HCT116 (cell line): ENCODE measurements at regions not wholly inside any gene's neighbourhood (a gene's known extent, or its start where the extent isn't known, plus 50 kb on each side); places are given as distances from the start of the nearest gene placed in this dataset.

Experiments
- ATAC-seq: fragments of 200-7000 bp; cut with Tn5 transposase; 2 replicates; pipeline ENCODE4 v1.9.1; 2020; ENCODE audit warnings: mild to moderate bottlenecking, moderate library complexity
- BruUV-seq: library from RNA; stranded (reverse); fragments of 400-500 nt; replicated peaks from 2 replicates; lab custom pipeline; 2021; lab: Mats Ljungman, UMichigan
- CTCF ChIA-PET: fragments of 300-600 bp; sonication (Branson Sonifier 250); formaldehyde crosslinking; loops from one replicate; lab custom pipeline; 2021; ENCODE audit warnings: antibody characterized with exemption; lab: Charles Lee
- POLR2A ChIA-PET: fragments of 300-600, 350-600 bp; sonication (Branson Sonifier 250); formaldehyde crosslinking; loops from one replicate; lab custom pipeline; 2021; ENCODE audit warnings: antibody characterized with exemption; lab: Charles Lee
- RAD21 ChIA-PET, 2 experiments: fragments of 300-600 bp; sonication (Branson Sonifier 250); formaldehyde crosslinking; loops; one replicate each; lab custom pipeline; 2023; ENCODE audit warnings: low total read pairs in 2 of 2; ENCODE audit not compliant: uncharacterized antibody in 2 of 2, unreplicated experiment in 2 of 2, low non-redundant PET in 1 of 2; lab: Charles Lee
- DNase-seq: peaks from one replicate; pipeline ENCODE4 v3.0.0-alpha.2; 2010; ENCODE audit warnings: low read depth, low spot score
- H2AFZ ChIP-seq: fragments of 200-600 bp; shearing (Covaris generic), sonication (generic); 2 replicates; pipeline ENCODE4 v1.6.1; 2017; ENCODE audit warnings: low read depth, mixed run types, mixed read lengths, antibody characterized with exemption, low read length; ENCODE audit not compliant: poor library complexity, severe bottlenecking
- H3K27ac ChIP-seq: 2 replicates; pipeline ENCODE4 v1.5.1; 2012; ENCODE audit warnings: low read depth, low read length
- H3K27me3 ChIP-seq: fragments of 200-600 bp; sonication (generic); 2 replicates; pipeline ENCODE4 v1.6.1; 2016; ENCODE audit warnings: mixed run types, low read length, mixed read lengths; ENCODE audit not compliant: insufficient read depth
- H3K36me3 ChIP-seq, 2 experiments: fragments of 200-500 bp in 1 of 2; fragments of 200-600 bp in 1 of 2; sonication (Bioruptor generic) in 1 of 2; sonication (generic) in 1 of 2; 2 replicates each; pipeline versions ENCODE4 v1.5.1 to v1.6.1; 2014 to 2016; ENCODE audit warnings: low read length in 2 of 2, inconsistent platforms in 1 of 2, mixed read lengths in 1 of 2, mixed run types in 1 of 2; ENCODE audit not compliant: insufficient read depth in 2 of 2, control insufficient read depth in 1 of 2
- H3K4me1 ChIP-seq, 2 experiments: fragments of 200-600 bp in 1 of 2; sonication (generic) in 1 of 2; 2 replicates each; pipeline versions ENCODE4 v1.5.1 to v1.6.1; 2012 to 2017; ENCODE audit warnings: low read length in 2 of 2, inconsistent platforms in 1 of 2, mild to moderate bottlenecking in 1 of 2, mixed read lengths in 1 of 2, mixed run types in 1 of 2, moderate library complexity in 1 of 2; ENCODE audit not compliant: insufficient read depth in 2 of 2, control insufficient read depth in 1 of 2
- H3K4me2 ChIP-seq: fragments of 200-600 bp; sonication (generic); 2 replicates; pipeline ENCODE4 v1.6.1; 2017; ENCODE audit warnings: mixed run types, low read length, mixed read lengths
- H3K4me3 ChIP-seq, 2 experiments: fragments of 200-600 bp in 1 of 2; sonication (generic) in 1 of 2; replicated peaks in 1 of 2; 2 replicates each; pipeline ENCODE4 v1.5.1; 2011 to 2016; ENCODE audit warnings: low read length in 2 of 2, control low read depth in 1 of 2, low read depth in 1 of 2, mild to moderate bottlenecking in 1 of 2, mixed read lengths in 1 of 2, mixed run types in 1 of 2
- H3K79me2 ChIP-seq: fragments of 200-600 bp; sonication (generic); 2 replicates; pipeline ENCODE4 v1.6.1; 2017; ENCODE audit warnings: mild to moderate bottlenecking, mixed run types, low read length, moderate library complexity, mixed read lengths; ENCODE audit not compliant: insufficient read depth
- H3K9ac ChIP-seq: fragments of 200-600 bp; sonication (generic); 2 replicates; pipeline ENCODE4 v1.6.1; 2016; ENCODE audit warnings: low read length, mixed read lengths
- H3K9me2 ChIP-seq: fragments of 200-600 bp; sonication (generic), shearing (Covaris generic); 2 replicates; pipeline ENCODE4 v1.6.1; 2017; ENCODE audit warnings: mixed run types, mild to moderate bottlenecking, moderate library complexity; ENCODE audit not compliant: insufficient read depth
- H3K9me3 ChIP-seq, 2 experiments: fragments of 200-500 bp in 1 of 2; fragments of 200-600 bp in 1 of 2; sonication (Bioruptor generic) in 1 of 2; sonication (generic) in 1 of 2; 2 replicates each; pipeline ENCODE4 v1.6.1; 2014 to 2017; ENCODE audit warnings: low read length in 2 of 2, mixed read lengths in 2 of 2, inconsistent platforms in 1 of 2, low read depth in 1 of 2, mild to moderate bottlenecking in 1 of 2, mixed run types in 1 of 2, moderate library complexity in 1 of 2; ENCODE audit not compliant: control insufficient read depth in 1 of 2, insufficient read depth in 1 of 2
- H4K20me1 ChIP-seq: fragments of 200-600 bp; sonication (generic), shearing (Covaris generic); 2 replicates; pipeline ENCODE4 v1.6.1; 2017; ENCODE audit warnings: mixed run types, mild to moderate bottlenecking, moderate library complexity; ENCODE audit not compliant: insufficient read depth
- CBX3 ChIP-seq: IDR thresholded peaks from 2 replicates; pipeline ENCODE4 v1.6.1; 2012; ENCODE audit warnings: low read depth
- CEBPB ChIP-seq: IDR thresholded peaks from 2 replicates; pipeline ENCODE4 v1.6.1; 2012; ENCODE audit warnings: low read depth
- EGR1 ChIP-seq: IDR thresholded peaks from 2 replicates; pipeline ENCODE4 v1.6.1; 2012; ENCODE audit warnings: low read depth
- ELF1 ChIP-seq: IDR thresholded peaks from 2 replicates; pipeline ENCODE4 v1.6.1; 2012; ENCODE audit warnings: low read depth, borderline replicate concordance
- EZH2 ChIP-seq: fragments of 200-600 bp; sonication (generic); IDR thresholded peaks from 2 replicates; pipeline ENCODE4 v1.6.1; 2017; ENCODE audit warnings: antibody characterized with exemption, mixed run types
- EZH2phosphoT487 ChIP-seq: fragments of 200-600 bp; IDR thresholded peaks from 2 replicates; pipeline ENCODE4 v1.6.1; 2018; ENCODE audit warnings: antibody characterized with exemption, borderline replicate concordance
- JUND ChIP-seq: IDR thresholded peaks from 2 replicates; pipeline ENCODE4 v1.6.1; 2012
- POLR2A ChIP-seq: IDR thresholded peaks from 2 replicates; pipeline ENCODE4 v1.7.0; 2011; ENCODE audit warnings: borderline replicate concordance; ENCODE audit not compliant: insufficient read depth, insufficient read length; ENCODE audit errors: extremely low read depth
- POLR2AphosphoS5 ChIP-seq: IDR thresholded peaks from 2 replicates; pipeline ENCODE4 v1.6.1; 2011; ENCODE audit warnings: mild to moderate bottlenecking, low read depth, low read length, moderate library complexity
- RAD21 ChIP-seq: IDR thresholded peaks from 2 replicates; pipeline ENCODE4 v1.6.1; 2012; ENCODE audit warnings: low read depth, mild to moderate bottlenecking
- SP1 ChIP-seq: IDR thresholded peaks from 2 replicates; pipeline ENCODE4 v1.6.1; 2012; ENCODE audit warnings: low read depth
- SRF ChIP-seq: IDR thresholded peaks from 2 replicates; pipeline ENCODE4 v1.6.1; 2012; ENCODE audit warnings: low read depth
- TCF7L2 ChIP-seq: IDR thresholded peaks from 2 replicates; pipeline ENCODE4 v1.7.0; 2011; ENCODE audit warnings: borderline replicate concordance, inconsistent platforms; ENCODE audit not compliant: insufficient read depth, insufficient read length; ENCODE audit errors: extremely low read depth
- YY1 ChIP-seq: IDR thresholded peaks from 2 replicates; pipeline ENCODE4 v1.6.1; 2011; ENCODE audit warnings: low read length, low read depth, moderate library complexity, mild to moderate bottlenecking; ENCODE audit not compliant: insufficient replicate concordance; ENCODE audit errors: extremely low read depth
- ZFX ChIP-seq: fragments of 450-650 bp; IDR thresholded peaks from 2 replicates; pipeline ENCODE4 v1.6.1; 2017
- ZNF274 ChIP-seq: fragments of 200-500 bp; sonication (Bioruptor generic); IDR thresholded peaks from 2 replicates; pipeline ENCODE4 v1.6.1; 2014; ENCODE audit warnings: mild to moderate bottlenecking, low read depth, low read length, inconsistent platforms
- intact Hi-C: fragments of 100-400 bp; cut with micrococcal nuclease; formaldehyde crosslinking; loops from 2 replicates; pipeline ENCODE4 v1.10.0; 2022
- TF ChIP-seq, protein P1 (sequence below): IDR thresholded peaks from 2 replicates; pipeline ENCODE4 v1.6.1; 2012; ENCODE audit warnings: low read depth
- TF ChIP-seq, protein P2 (sequence below): IDR thresholded peaks from 2 replicates; pipeline ENCODE4 v1.6.1; 2011; ENCODE audit warnings: mild to moderate bottlenecking, low read length, moderate library complexity; ENCODE audit not compliant: insufficient replicate concordance; ENCODE audit errors: extremely low read depth
- TF ChIP-seq, protein P3 (sequence below), 3 experiments: fragments of 200-600 bp in 1 of 3; sonication (generic) in 1 of 3; IDR thresholded peaks in 2 of 3; conservative IDR thresholded peaks in 1 of 3; 2 replicates each; pipeline ENCODE4 v1.5.1; 2012 to 2017; ENCODE audit warnings: low read depth in 2 of 3, low read length in 2 of 3, antibody characterized with exemption in 1 of 3, borderline replicate concordance in 1 of 3, control low read depth in 1 of 3, mild to moderate bottlenecking in 1 of 3, mixed read lengths in 1 of 3, mixed run types in 1 of 3, moderate library complexity in 1 of 3; ENCODE audit not compliant: insufficient read depth in 1 of 3
- TF ChIP-seq, protein P4 (sequence below): IDR thresholded peaks from 2 replicates; pipeline ENCODE4 v1.6.1; 2012

DNA sequence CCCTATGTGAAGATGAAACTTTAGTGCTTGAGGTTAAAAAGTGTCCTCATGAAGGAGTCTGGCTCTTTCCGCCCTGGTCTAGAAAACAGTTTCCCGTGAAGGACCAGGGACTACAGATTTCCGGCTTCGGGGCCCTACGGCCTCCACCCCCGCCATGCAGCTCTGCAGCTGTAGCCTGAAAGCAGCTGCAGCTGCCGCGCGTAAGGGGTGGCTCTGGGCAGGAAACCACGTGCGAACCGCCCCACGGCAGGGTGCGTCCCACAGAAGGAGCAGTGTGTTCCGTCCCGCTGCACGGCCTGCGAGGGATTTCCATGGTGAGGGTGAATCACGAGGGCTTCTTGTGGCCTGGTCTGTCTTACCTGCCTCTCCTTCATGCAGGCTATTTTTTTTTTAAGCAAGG, 117.0 kb downstream of the ERMARD start:
- no peak for ATAC-seq
- intact Hi-C loops, result no loop called here
- H3K79me2 ChIP-seq, result no peaks in the 10 kb centered on the region
- TF ChIP-seq ELF1 (no peak), EGR1 (no peak), SP1 (no peak), RAD21 (no peak), CEBPB (no peak), JUND (no peak), SRF (no peak), POLR2AphosphoS5 (no peak), YY1 (no peak), EZH2phosphoT487 (no peak), POLR2A (no peak), CBX3 (no peak), TCF7L2 (no peak), EZH2 (no peak), ZNF274 (no peak), ZFX (no peak)
- TF ChIP-seq, protein P1, sequence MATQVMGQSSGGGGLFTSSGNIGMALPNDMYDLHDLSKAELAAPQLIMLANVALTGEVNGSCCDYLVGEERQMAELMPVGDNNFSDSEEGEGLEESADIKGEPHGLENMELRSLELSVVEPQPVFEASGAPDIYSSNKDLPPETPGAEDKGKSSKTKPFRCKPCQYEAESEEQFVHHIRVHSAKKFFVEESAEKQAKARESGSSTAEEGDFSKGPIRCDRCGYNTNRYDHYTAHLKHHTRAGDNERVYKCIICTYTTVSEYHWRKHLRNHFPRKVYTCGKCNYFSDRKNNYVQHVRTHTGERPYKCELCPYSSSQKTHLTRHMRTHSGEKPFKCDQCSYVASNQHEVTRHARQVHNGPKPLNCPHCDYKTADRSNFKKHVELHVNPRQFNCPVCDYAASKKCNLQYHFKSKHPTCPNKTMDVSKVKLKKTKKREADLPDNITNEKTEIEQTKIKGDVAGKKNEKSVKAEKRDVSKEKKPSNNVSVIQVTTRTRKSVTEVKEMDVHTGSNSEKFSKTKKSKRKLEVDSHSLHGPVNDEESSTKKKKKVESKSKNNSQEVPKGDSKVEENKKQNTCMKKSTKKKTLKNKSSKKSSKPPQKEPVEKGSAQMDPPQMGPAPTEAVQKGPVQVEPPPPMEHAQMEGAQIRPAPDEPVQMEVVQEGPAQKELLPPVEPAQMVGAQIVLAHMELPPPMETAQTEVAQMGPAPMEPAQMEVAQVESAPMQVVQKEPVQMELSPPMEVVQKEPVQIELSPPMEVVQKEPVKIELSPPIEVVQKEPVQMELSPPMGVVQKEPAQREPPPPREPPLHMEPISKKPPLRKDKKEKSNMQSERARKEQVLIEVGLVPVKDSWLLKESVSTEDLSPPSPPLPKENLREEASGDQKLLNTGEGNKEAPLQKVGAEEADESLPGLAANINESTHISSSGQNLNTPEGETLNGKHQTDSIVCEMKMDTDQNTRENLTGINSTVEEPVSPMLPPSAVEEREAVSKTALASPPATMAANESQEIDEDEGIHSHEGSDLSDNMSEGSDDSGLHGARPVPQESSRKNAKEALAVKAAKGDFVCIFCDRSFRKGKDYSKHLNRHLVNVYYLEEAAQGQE, result no peak
- TF ChIP-seq, protein P2, sequence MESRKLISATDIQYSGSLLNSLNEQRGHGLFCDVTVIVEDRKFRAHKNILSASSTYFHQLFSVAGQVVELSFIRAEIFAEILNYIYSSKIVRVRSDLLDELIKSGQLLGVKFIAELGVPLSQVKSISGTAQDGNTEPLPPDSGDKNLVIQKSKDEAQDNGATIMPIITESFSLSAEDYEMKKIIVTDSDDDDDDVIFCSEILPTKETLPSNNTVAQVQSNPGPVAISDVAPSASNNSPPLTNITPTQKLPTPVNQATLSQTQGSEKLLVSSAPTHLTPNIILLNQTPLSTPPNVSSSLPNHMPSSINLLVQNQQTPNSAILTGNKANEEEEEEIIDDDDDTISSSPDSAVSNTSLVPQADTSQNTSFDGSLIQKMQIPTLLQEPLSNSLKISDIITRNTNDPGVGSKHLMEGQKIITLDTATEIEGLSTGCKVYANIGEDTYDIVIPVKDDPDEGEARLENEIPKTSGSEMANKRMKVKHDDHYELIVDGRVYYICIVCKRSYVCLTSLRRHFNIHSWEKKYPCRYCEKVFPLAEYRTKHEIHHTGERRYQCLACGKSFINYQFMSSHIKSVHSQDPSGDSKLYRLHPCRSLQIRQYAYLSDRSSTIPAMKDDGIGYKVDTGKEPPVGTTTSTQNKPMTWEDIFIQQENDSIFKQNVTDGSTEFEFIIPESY, result no peak
- TF ChIP-seq, protein P3, sequence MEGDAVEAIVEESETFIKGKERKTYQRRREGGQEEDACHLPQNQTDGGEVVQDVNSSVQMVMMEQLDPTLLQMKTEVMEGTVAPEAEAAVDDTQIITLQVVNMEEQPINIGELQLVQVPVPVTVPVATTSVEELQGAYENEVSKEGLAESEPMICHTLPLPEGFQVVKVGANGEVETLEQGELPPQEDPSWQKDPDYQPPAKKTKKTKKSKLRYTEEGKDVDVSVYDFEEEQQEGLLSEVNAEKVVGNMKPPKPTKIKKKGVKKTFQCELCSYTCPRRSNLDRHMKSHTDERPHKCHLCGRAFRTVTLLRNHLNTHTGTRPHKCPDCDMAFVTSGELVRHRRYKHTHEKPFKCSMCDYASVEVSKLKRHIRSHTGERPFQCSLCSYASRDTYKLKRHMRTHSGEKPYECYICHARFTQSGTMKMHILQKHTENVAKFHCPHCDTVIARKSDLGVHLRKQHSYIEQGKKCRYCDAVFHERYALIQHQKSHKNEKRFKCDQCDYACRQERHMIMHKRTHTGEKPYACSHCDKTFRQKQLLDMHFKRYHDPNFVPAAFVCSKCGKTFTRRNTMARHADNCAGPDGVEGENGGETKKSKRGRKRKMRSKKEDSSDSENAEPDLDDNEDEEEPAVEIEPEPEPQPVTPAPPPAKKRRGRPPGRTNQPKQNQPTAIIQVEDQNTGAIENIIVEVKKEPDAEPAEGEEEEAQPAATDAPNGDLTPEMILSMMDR (IDR thresholded peaks at IDR 0.05 in 2 of 3, conservative IDR thresholded peaks at IDR 0.05 in 1 of 3; ENCODE audit: borderline replicate concordance in 1 of 3, insufficient read depth in 1 of 3, low read depth in 2 of 3, low read length in 2 of 3), result no peak
- TF ChIP-seq, protein P4, sequence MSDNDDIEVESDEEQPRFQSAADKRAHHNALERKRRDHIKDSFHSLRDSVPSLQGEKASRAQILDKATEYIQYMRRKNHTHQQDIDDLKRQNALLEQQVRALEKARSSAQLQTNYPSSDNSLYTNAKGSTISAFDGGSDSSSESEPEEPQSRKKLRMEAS, result no peak
- H3K4me1 ChIP-seq, result no peaks in the 10 kb centered on the region
- ChIA-PET RAD21 (no interaction called here), POLR2A (no interaction called here), CTCF (no interaction called here)
- no peak overlapping the region for H3K4me2 ChIP-seq
- no peaks in the 10 kb centered on the region for H3K9me3 ChIP-seq
- no peaks in the 10 kb centered on the region for H3K36me3 ChIP-seq
- H3K9ac ChIP-seq, result no peak overlapping the region
- no peaks in the 10 kb centered on the region for H3K9me2 ChIP-seq
- no peaks in the 10 kb centered on the region; the same call in 1 of the 2 replicates for H3K27me3 ChIP-seq
- no peak overlapping the region for H3K27ac ChIP-seq
- no peak overlapping the region for H2AFZ ChIP-seq
- H4K20me1 ChIP-seq, result no peaks in the 10 kb centered on the region
- BruUV-seq, result no TSS peak
- no peak for DNase-seq
- H3K4me3 ChIP-seq, result no peak overlapping the region
